Lung (tissue), 11 donors: ENCODE measurements at regions not wholly inside any gene's neighbourhood (a gene's known extent, or its start where the extent isn't known, plus 50 kb on each side); places are given as distances from the start of the nearest gene placed in this dataset.

Source experiments
- ATAC-seq: fragments of 200-7000 bp; cut with Tn5 transposase; one replicate; pipeline ENCODE4 v1.9.1; 2020; ENCODE audit warnings: moderate number of reproducible peaks; ENCODE audit not compliant: insufficient read depth, low FRiP score
- DNase-seq, 3 donors: peaks; one replicate each; pipeline ENCODE4 v3.0.0-alpha.2; 2013 to 2017
- H3K27ac ChIP-seq, 2 donors: one replicate each; pipeline ENCODE4 v1.5.1; 2013; ENCODE audit warnings: mild to moderate bottlenecking in 2 of 2, moderate library complexity in 2 of 2, control low read depth in 1 of 2, inconsistent platforms in 1 of 2, low read depth in 1 of 2, low read length in 1 of 2
- H3K27me3 ChIP-seq, 3 donors: one replicate each; pipeline ENCODE4 v1.5.1; 2013; ENCODE audit warnings: low read length in 2 of 3; ENCODE audit not compliant: control insufficient read depth in 3 of 3, insufficient read depth in 3 of 3
- H3K36me3 ChIP-seq, 4 donors: one replicate each; pipeline ENCODE4 v1.5.1; 2013; ENCODE audit warnings: low read length in 4 of 4, mild to moderate bottlenecking in 1 of 4, moderate library complexity in 1 of 4; ENCODE audit not compliant: control insufficient read depth in 4 of 4, insufficient read depth in 4 of 4
- H3K4me1 ChIP-seq, 5 donors: one replicate each; pipeline ENCODE4 v1.5.1; 2013; ENCODE audit warnings: low read length in 5 of 5, mild to moderate bottlenecking in 2 of 5, moderate library complexity in 1 of 5; ENCODE audit not compliant: control insufficient read depth in 5 of 5, insufficient read depth in 5 of 5
- H3K4me3 ChIP-seq: one replicate; pipeline ENCODE4 v1.5.1; 2013; ENCODE audit warnings: mild to moderate bottlenecking, control low read depth, moderate library complexity
- H3K9ac ChIP-seq, 2 donors: one replicate each; pipeline ENCODE4 v1.5.1; 2013; ENCODE audit warnings: low read length in 2 of 2, control low read depth in 1 of 2; ENCODE audit not compliant: insufficient read depth in 1 of 2
- H3K9me3 ChIP-seq, 4 donors: one replicate each; pipeline ENCODE4 v1.5.1; 2013; ENCODE audit warnings: low read length in 3 of 4, mild to moderate bottlenecking in 1 of 4, moderate library complexity in 1 of 4; ENCODE audit not compliant: control insufficient read depth in 4 of 4, insufficient read depth in 3 of 4
- WGBS, 2 donors: extraction: QIAGEN DNeasy Blood & Tissue Kit; methylation state at CpG; one replicate each; pipeline ENCODE4 v1.1.7; 2013; 5-methylcytosine and 5-hydroxymethylcytosine counted together
- TF ChIP-seq, protein P1 (sequence below): IDR thresholded peaks from 2 replicates; pipeline ENCODE4 v1.5.1; 2012; ENCODE audit warnings: mild to moderate bottlenecking; ENCODE audit errors: control extremely low read depth, extremely low read depth
- donor health status: control.
- donor health status: control.
- donor health status: Bipolar disorder and iron deficiency.
- donor health status: healthy.
- donor health status: DM: yes; HTN: yes; CAD: no.

- DNase-seq = no peak
- Histone ChIP-seq H3K27ac (no peak overlapping the region), H3K4me3 (no peak overlapping the region), H3K4me1 (no peaks in the 10 kb centered on the region), H3K36me3 (no peaks in the 10 kb centered on the region), H3K27me3 (no peaks in the 10 kb centered on the region), H3K9ac (no peak overlapping the region), H3K9me3 (no peaks in the 10 kb centered on the region)
- WGBS, 2 donors = 88 to 94% methylated on average over 1 of the region's 1 CpG
- ATAC-seq = no peak
- TF ChIP-seq, protein P1, sequence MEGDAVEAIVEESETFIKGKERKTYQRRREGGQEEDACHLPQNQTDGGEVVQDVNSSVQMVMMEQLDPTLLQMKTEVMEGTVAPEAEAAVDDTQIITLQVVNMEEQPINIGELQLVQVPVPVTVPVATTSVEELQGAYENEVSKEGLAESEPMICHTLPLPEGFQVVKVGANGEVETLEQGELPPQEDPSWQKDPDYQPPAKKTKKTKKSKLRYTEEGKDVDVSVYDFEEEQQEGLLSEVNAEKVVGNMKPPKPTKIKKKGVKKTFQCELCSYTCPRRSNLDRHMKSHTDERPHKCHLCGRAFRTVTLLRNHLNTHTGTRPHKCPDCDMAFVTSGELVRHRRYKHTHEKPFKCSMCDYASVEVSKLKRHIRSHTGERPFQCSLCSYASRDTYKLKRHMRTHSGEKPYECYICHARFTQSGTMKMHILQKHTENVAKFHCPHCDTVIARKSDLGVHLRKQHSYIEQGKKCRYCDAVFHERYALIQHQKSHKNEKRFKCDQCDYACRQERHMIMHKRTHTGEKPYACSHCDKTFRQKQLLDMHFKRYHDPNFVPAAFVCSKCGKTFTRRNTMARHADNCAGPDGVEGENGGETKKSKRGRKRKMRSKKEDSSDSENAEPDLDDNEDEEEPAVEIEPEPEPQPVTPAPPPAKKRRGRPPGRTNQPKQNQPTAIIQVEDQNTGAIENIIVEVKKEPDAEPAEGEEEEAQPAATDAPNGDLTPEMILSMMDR = no peak
Observed at GRCh38 chr4:137993232-137993631, 248.9 kb downstream of the SLC7A11 start.

GRCh38 chr4:137981277-137981676 lies 260.9 kb downstream of the SLC7A11 start:
- Histone ChIP-seq H3K27me3 (no peaks in the 10 kb centered on the region), H3K4me3 (no peak overlapping the region), H3K4me1 (no peaks in the 10 kb centered on the region), H3K9me3 (no peaks in the 10 kb centered on the region), H3K9ac (no peak overlapping the region), H3K36me3 (no peaks in the 10 kb centered on the region), H3K27ac (no peak overlapping the region)
- TF ChIP-seq, protein P1 = no peak
- no peak for ATAC-seq
- no peak for DNase-seq
- 91 to 95% methylated on average over 3 of the region's 3 CpGs for WGBS, 2 donors

DNA sequence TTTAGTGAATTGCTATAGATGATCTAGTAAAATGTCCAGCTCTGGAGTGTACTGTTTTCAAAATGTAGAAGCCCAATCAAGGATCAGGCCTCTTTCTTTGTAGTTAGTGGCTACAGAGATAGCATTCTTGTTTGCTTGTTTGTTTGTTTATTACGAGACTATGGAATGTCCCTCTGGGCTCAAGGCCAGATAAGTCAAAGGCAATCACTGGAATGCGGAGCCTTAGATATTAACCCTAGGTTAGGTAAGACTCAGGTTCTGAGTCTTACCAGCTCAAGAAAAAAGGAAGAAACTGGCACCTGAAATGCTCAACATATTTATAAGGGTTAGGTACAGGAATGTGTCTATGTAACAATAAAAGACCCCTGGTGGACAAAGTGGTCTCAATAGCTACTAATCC lies 261.5 kb downstream of the SLC7A11 start:
- Histone ChIP-seq H3K9ac (no peak overlapping the region), H3K27ac (no peak overlapping the region), H3K4me1 (no peaks in the 10 kb centered on the region), H3K4me3 (no peak overlapping the region), H3K27me3 (no peaks in the 10 kb centered on the region), H3K36me3 (no peaks in the 10 kb centered on the region), H3K9me3 (no peaks in the 10 kb centered on the region)
- WGBS, 2 donors = 73 to 81% methylated on average over 2 of the region's 2 CpGs
- ATAC-seq (no peak), DNase-seq (no peak)
- TF ChIP-seq, protein P1 = no peak

DNA sequence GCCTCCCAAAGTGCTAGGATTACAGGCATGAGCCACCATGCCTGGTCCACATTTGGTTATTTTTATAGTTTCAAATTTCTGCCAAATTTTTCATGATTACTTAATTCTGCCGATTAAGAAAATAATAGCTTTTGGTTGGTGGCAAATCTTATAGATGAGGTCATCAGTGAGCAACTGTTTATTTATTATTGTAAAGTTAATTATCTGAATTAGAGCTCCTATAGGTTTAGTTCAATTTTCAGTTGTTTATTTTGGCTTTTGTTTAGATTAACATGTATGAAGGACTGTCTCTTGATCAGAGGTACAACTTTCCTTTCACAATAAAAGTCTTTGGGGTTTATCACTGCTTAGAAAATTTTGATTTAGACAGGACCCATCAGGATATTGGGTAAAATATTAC lies 262.2 kb downstream of the SLC7A11 start:
- Histone ChIP-seq H3K9ac (no peak overlapping the region), H3K27ac (no peak overlapping the region), H3K9me3 (no peaks in the 10 kb centered on the region), H3K36me3 (no peaks in the 10 kb centered on the region), H3K4me3 (no peak overlapping the region), H3K4me1 (no peaks in the 10 kb centered on the region), H3K27me3 (no peaks in the 10 kb centered on the region)
- TF ChIP-seq, protein P1 = no peak
- 87 to 95% methylated on average over 1 of the region's 1 CpG for WGBS, 2 donors
- DNase-seq (no peak), ATAC-seq (no peak)
